ENCODE measurements at regions not wholly inside any gene's neighbourhood (a gene's known extent, or its start where the extent isn't known, plus 50 kb on each side); places are given as distances from the start of the nearest gene placed in this dataset.

DNA sequence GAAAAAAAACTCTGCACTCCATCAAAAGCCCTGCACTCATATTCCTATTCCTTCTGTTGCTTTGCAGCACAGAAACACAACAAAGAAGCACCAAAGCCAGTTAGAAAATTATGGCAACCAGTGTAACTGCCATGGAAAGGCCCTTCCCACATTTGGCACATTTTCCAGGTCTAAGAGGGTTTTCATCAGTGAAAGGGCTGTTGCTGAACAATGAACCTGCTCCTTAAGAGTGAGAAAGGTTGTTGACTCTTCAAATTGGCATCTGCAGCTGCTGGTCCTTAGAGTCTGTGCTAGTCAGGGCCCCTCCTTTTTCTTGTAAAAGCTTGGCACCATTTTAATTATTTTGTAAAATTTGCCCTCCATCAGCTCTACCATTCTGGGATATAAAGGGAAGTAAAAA, 378.7 kb upstream of the KITLG start:
- no peak for DNase-seq (ENCODE audit: low read depth)
- no peaks in the 10 kb centered on the region for H3K27me3 ChIP-seq (ENCODE audit: control insufficient read depth, insufficient read depth, low read length)
- TF ChIP-seq, protein P1, sequence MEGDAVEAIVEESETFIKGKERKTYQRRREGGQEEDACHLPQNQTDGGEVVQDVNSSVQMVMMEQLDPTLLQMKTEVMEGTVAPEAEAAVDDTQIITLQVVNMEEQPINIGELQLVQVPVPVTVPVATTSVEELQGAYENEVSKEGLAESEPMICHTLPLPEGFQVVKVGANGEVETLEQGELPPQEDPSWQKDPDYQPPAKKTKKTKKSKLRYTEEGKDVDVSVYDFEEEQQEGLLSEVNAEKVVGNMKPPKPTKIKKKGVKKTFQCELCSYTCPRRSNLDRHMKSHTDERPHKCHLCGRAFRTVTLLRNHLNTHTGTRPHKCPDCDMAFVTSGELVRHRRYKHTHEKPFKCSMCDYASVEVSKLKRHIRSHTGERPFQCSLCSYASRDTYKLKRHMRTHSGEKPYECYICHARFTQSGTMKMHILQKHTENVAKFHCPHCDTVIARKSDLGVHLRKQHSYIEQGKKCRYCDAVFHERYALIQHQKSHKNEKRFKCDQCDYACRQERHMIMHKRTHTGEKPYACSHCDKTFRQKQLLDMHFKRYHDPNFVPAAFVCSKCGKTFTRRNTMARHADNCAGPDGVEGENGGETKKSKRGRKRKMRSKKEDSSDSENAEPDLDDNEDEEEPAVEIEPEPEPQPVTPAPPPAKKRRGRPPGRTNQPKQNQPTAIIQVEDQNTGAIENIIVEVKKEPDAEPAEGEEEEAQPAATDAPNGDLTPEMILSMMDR (IDR thresholded peaks at IDR 0.05; ENCODE audit: insufficient read depth, low read length, poor library complexity, severe bottlenecking): no peak
- no peaks in the 10 kb centered on the region for H3K36me3 ChIP-seq (ENCODE audit: control insufficient read depth, insufficient read depth, low read length)
- H3K4me3 ChIP-seq (ENCODE audit: low read depth, low read length): no peak overlapping the region

DNA sequence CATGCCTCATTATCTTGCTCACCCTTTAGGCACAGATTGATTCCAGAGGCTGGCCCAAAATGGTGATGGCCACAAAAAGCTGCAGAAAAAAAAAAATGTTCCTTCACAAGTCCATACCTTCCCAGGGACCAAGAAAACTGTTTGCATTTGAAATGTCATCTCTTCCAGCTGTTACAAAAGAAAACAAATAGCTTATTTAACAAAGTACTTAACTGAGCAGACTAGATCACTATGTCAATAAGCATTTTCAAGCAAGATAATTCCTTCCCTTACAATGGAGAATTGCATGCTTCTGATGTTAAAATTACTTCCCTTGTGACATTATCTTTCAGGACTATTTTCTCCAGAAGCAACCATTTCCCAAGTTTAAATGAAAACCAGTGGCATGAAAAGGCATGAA, 377.9 kb upstream of the KITLG start:
- no peak for DNase-seq (ENCODE audit: low read depth)
- no peaks in the 10 kb centered on the region for H3K27me3 ChIP-seq (ENCODE audit: control insufficient read depth, insufficient read depth, low read length)
- TF ChIP-seq, protein P1 (IDR thresholded peaks at IDR 0.05; ENCODE audit: insufficient read depth, low read length, poor library complexity, severe bottlenecking): no peak

DNA sequence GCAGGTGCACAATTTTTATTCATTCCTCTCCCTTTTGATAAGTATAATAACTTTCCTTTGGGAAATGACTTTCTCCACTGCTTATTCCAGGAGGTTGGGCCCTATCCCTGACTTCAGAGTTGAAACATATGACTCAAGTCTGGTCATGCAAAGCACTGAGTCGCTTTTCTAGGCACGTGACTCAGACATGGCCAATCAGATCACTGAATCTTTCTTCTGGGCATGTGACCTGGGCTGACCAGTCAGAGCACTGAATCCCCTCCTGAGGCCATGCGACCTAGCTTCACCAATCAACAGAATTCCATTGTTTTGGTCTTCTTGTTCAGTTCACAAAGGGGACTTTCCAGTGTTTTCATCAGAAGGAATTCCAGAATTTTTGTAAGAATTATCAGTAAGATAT, 377.1 kb upstream of the KITLG start:
- no peak for DNase-seq (ENCODE audit: low read depth)
- H3K27me3 ChIP-seq (ENCODE audit: control insufficient read depth, insufficient read depth, low read length): no peaks in the 10 kb centered on the region
- TF ChIP-seq, protein P1 (IDR thresholded peaks at IDR 0.05; ENCODE audit: insufficient read depth, low read length, poor library complexity, severe bottlenecking): no peak
- no peak overlapping the region for H3K4me3 ChIP-seq (ENCODE audit: low read depth, low read length)
- no peaks in the 10 kb centered on the region for H3K36me3 ChIP-seq (ENCODE audit: control insufficient read depth, insufficient read depth, low read length)

More for the DNA sequence above, 377.9 kb upstream of the KITLG start:
- Histone ChIP-seq H3K36me3 (ENCODE audit: control insufficient read depth, insufficient read depth, low read length) (no peaks in the 10 kb centered on the region), H3K4me3 (ENCODE audit: low read depth, low read length) (no peak overlapping the region)

GRCh38 chr12:88955531-88955930, 375.3 kb upstream of the KITLG start:
- DNase-seq (ENCODE audit: low read depth): no peak
- no peak overlapping the region for H3K4me3 ChIP-seq (ENCODE audit: low read depth, low read length)
- no peaks in the 10 kb centered on the region for H3K36me3 ChIP-seq (ENCODE audit: control insufficient read depth, insufficient read depth, low read length)
- TF ChIP-seq, protein P1 (IDR thresholded peaks at IDR 0.05; ENCODE audit: insufficient read depth, low read length, poor library complexity, severe bottlenecking): no peak
- H3K27me3 ChIP-seq (ENCODE audit: control insufficient read depth, insufficient read depth, low read length): no peaks in the 10 kb centered on the region

DNA sequence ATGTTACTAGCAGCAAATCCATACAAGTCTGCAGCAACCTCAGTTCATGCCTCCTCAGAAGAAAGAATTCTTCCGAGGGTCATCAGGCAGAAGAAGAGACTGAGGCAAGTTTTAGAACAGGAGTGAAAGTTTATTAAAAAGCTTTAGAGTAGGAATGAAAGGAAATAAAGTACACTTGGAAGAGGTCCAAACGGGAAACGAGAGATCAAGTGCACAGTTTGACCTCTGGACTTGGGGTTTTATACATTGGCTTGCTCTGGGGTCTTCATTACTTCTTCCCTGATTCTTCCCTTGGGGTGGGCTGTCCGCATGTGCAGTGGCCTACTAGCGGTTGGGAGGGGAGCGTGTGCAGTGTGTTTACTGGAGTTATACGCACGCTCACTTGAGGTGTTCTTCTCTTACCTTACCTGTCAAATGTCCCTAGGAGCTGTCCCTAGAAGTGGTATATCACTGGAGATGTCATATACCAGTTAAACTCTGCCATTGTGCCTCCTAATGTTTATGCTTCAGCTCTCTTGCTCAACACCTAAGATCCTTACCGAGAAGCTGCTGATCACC, 372.8 kb upstream of the KITLG start:
- DNase-seq (ENCODE audit: low read depth): no peak
- no peaks in the 10 kb centered on the region for H3K36me3 ChIP-seq (ENCODE audit: control insufficient read depth, insufficient read depth, low read length)
- TF ChIP-seq, protein P1 (IDR thresholded peaks at IDR 0.05; ENCODE audit: insufficient read depth, low read length, poor library complexity, severe bottlenecking): no peak
- no peaks in the 10 kb centered on the region for H3K27me3 ChIP-seq (ENCODE audit: control insufficient read depth, insufficient read depth, low read length)
- H3K4me3 ChIP-seq (ENCODE audit: low read depth, low read length): no peak overlapping the region

GRCh38 chr12:88952562-88952942, 372.3 kb upstream of the KITLG start:
- TF ChIP-seq, protein P1 (IDR thresholded peaks at IDR 0.05; ENCODE audit: insufficient read depth, low read length, poor library complexity, severe bottlenecking): no peak
- DNase-seq (ENCODE audit: low read depth): no peak
- Histone ChIP-seq H3K27me3 (ENCODE audit: control insufficient read depth, insufficient read depth, low read length) (no peaks in the 10 kb centered on the region), H3K4me3 (ENCODE audit: low read depth, low read length) (no peak overlapping the region), H3K36me3 (ENCODE audit: control insufficient read depth, insufficient read depth, low read length) (no peaks in the 10 kb centered on the region)

Data from kidney epithelial cell (primary cell).